ACC112 (cell line): ENCODE measurements at regions not wholly inside any gene's neighbourhood (a gene's known extent, or its start where the extent isn't known, plus 50 kb on each side); places are given as distances from the start of the nearest gene placed in this dataset.
A peak's percentile ranks its signal among the peaks of the same experiment; 100 is the strongest.

Experiments
- H2AFZ ChIP-seq: fragments of 200-600 bp; sonication (generic); one replicate; pipeline ENCODE4 v1.6.0; 2017; ENCODE audit warnings: antibody characterized with exemption, low read length; ENCODE audit not compliant: unreplicated experiment
- H3K27ac ChIP-seq: fragments of 200-600 bp; sonication (generic); 2 replicates; pipeline ENCODE4 v1.5.1; 2014; ENCODE audit warnings: low read depth, mild to moderate bottlenecking, antibody characterized with exemption, low read length, moderate library complexity
- H3K27me3 ChIP-seq: fragments of 200-600 bp; sonication (generic); 2 replicates; pipeline ENCODE4 v1.6.1; 2014; ENCODE audit warnings: mild to moderate bottlenecking, antibody characterized with exemption, low read length, moderate library complexity, mixed read lengths; ENCODE audit not compliant: insufficient read depth
- H3K36me3 ChIP-seq: fragments of 200-600 bp; sonication (generic); 2 replicates; pipeline ENCODE4 v1.6.1; 2016; ENCODE audit warnings: mild to moderate bottlenecking, antibody characterized with exemption, low read length, moderate library complexity, mixed read lengths; ENCODE audit not compliant: insufficient read depth
- H3K4me1 ChIP-seq: fragments of 200-600 bp; sonication (generic); one replicate; pipeline ENCODE4 v1.6.1; 2016; ENCODE audit warnings: low read length, mixed read lengths; ENCODE audit not compliant: insufficient read depth, unreplicated experiment, control insufficient read depth
- H3K4me3 ChIP-seq: fragments of 200-600 bp; sonication (generic); 2 replicates; pipeline ENCODE4 v1.5.1; 2014; ENCODE audit warnings: mild to moderate bottlenecking, low read depth, low read length
- H3K79me2 ChIP-seq: fragments of 200-600 bp; sonication (generic); one replicate; pipeline ENCODE4 v1.6.0; 2016; ENCODE audit warnings: low read length; ENCODE audit not compliant: control insufficient read depth, unreplicated experiment, insufficient read depth

- Histone ChIP-seq H3K79me2 (no peaks in the 10 kb centered on the region), H3K4me3 (no peak overlapping the region), H3K27me3 (no peaks in the 10 kb centered on the region), H3K36me3 (no peaks in the 10 kb centered on the region), H3K27ac (no peak overlapping the region), H3K4me1 (no peaks in the 10 kb centered on the region), H2AFZ (no peak overlapping the region)
Measured at GRCh38 chr5:57859626-57860025, 377.0 kb upstream of the ACTBL2 start.

- H2AFZ ChIP-seq, result no peak overlapping the region
- H3K4me1 ChIP-seq, result no peaks in the 10 kb centered on the region
- no peaks in the 10 kb centered on the region for H3K36me3 ChIP-seq
- H3K27me3 ChIP-seq, result no peaks in the 10 kb centered on the region
- H3K27ac ChIP-seq, result no peak overlapping the region
- no peak overlapping the region for H3K4me3 ChIP-seq
- H3K79me2 ChIP-seq, result no peaks in the 10 kb centered on the region
Measured at GRCh38 chr5:57858905-57859304, 376.3 kb upstream of the ACTBL2 start.

- H3K36me3 ChIP-seq, result no peaks in the 10 kb centered on the region
- H3K4me3 ChIP-seq, result no peak overlapping the region
- no peak overlapping the region for H3K27ac ChIP-seq
- no peak overlapping the region for H2AFZ ChIP-seq
- H3K4me1 ChIP-seq, result no peaks in the 10 kb centered on the region
- H3K27me3 ChIP-seq, result no peaks in the 10 kb centered on the region
- H3K79me2 ChIP-seq, result no peaks in the 10 kb centered on the region
Measured at GRCh38 chr5:57857696-57858095, 375.1 kb upstream of the ACTBL2 start.

DNA sequence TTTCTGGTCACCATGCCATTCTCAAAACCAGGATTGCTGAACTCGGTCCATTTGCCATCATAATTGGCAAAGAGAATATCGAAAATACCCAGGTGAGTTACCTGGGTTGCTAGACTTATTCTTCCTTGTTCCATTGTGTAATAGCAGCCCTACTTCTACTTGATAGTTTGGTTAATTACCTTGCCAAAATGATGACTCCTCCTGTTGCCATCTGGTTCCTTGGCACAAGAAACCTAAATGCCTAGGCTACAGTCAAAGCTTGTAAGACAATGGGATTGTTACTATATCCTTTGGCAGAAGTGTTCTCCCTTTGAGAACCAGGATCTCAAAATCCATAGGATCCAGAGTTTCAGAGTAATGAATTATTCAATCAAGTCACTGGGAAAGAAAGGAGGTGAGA, 373.2 kb upstream of the ACTBL2 start:
- Histone ChIP-seq H3K4me3 (no peak overlapping the region), H3K36me3 (no peaks in the 10 kb centered on the region), H2AFZ (no peak overlapping the region), H3K27me3 (no peaks in the 10 kb centered on the region), H3K79me2 (no peaks in the 10 kb centered on the region), H3K27ac (no peak overlapping the region), H3K4me1 (no peaks in the 10 kb centered on the region)

DNA sequence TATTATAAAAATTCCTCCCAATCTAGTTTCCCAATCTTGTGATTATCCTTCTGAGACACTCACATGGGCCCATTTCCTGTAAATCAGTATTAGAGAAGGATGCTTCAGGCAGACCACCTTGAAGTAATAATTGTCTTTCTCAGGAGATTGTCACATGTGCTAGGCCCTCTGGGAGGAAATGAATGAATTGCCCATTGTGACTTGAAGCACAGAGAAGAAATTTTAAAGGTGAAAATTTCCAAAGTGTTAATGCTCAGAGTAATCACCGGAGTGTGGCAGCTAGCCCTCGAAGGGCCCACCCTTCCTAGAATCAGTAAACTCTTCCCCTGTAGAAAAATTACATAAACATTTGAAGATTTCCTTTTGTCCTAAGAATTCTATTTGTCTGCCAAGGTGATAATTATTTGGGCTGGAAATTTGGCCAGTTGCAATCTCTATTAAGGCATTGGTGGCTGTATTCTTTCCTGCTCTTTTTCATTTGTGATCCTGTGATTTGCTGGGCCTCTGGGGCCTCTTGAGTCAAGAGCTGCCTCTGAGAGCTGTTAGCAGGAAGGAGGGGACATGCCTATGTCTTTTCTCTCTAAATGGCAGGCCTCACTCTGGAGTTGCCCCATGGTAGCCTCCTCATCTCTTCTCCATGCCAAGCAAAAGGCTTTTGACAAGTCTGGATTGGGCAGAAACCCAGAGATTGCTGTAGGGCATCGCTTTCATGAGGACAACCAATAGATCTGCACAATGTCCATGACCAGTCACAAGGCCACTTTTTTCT, 371.5 kb upstream of the ACTBL2 start:
- Histone ChIP-seq H3K27ac (no peak overlapping the region), H2AFZ (no peak overlapping the region)

GRCh38 chr5:57850109-57850508, 367.5 kb upstream of the ACTBL2 start:
- Histone ChIP-seq H3K27me3 (no peaks in the 10 kb centered on the region), H3K36me3 (no peaks in the 10 kb centered on the region), H2AFZ (no peak overlapping the region)

More for the DNA sequence above, 371.5 kb upstream of the ACTBL2 start:
- H3K36me3 ChIP-seq, result no peaks in the 10 kb centered on the region
- no peak overlapping the region for H3K4me3 ChIP-seq
- no peaks in the 10 kb centered on the region for H3K79me2 ChIP-seq
- no peaks in the 10 kb centered on the region for H3K4me1 ChIP-seq
- no peaks in the 10 kb centered on the region for H3K27me3 ChIP-seq

DNA sequence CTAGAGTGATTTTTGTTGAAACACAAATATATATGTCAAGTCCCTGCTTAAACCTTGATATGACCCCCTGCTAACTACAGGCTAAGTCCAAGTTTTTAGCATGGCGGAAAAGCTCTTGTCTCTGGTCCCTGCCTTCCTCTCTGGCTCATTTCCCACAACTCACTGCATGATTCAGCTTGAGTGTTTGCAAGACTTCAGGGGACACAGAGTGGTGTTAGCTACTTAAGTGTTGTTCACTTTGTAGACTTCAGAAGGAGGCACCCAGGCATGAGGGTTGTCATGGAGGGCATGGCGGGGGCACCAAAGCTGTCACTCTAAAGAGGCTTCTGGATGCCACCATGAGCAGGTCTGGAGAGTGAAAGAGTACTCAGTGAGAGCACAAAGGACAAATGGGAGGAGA, 362.4 kb upstream of the ACTBL2 start:
- no peak overlapping the region for H2AFZ ChIP-seq
- no peaks in the 10 kb centered on the region for H3K36me3 ChIP-seq
- H3K4me1 ChIP-seq, result peaks cover 26% of the 10 kb centered on the region
- no peaks in the 10 kb centered on the region for H3K79me2 ChIP-seq
- H3K27me3 ChIP-seq, result no peaks in the 10 kb centered on the region
- no peak overlapping the region for H3K4me3 ChIP-seq
- no peak overlapping the region for H3K27ac ChIP-seq

More at GRCh38 chr5:57850109-57850508, 367.5 kb upstream of the ACTBL2 start:
- Histone ChIP-seq H3K27ac (no peak overlapping the region), H3K4me1 (no peaks in the 10 kb centered on the region), H3K4me3 (no peak overlapping the region), H3K79me2 (no peaks in the 10 kb centered on the region)

- Histone ChIP-seq H3K79me2 (no peaks in the 10 kb centered on the region), H3K4me1 (peaks cover 30% of the 10 kb centered on the region), H3K27me3 (no peaks in the 10 kb centered on the region), H3K36me3 (no peaks in the 10 kb centered on the region), H3K27ac (no peak overlapping the region), H2AFZ (no peak overlapping the region), H3K4me3 (no peak overlapping the region)
Measured at GRCh38 chr5:57844410-57844809, 361.8 kb upstream of the ACTBL2 start.

GRCh38 chr5:57843059-57843367, 360.4 kb upstream of the ACTBL2 start:
- H3K36me3 ChIP-seq, result no peaks in the 10 kb centered on the region
- peaks cover 44% of the 10 kb centered on the region for H3K4me1 ChIP-seq
- H3K27ac ChIP-seq, result no peak overlapping the region
- H3K4me3 ChIP-seq, result no peak overlapping the region
- H3K79me2 ChIP-seq, result no peaks in the 10 kb centered on the region
- no peak overlapping the region for H2AFZ ChIP-seq
- no peaks in the 10 kb centered on the region for H3K27me3 ChIP-seq

DNA sequence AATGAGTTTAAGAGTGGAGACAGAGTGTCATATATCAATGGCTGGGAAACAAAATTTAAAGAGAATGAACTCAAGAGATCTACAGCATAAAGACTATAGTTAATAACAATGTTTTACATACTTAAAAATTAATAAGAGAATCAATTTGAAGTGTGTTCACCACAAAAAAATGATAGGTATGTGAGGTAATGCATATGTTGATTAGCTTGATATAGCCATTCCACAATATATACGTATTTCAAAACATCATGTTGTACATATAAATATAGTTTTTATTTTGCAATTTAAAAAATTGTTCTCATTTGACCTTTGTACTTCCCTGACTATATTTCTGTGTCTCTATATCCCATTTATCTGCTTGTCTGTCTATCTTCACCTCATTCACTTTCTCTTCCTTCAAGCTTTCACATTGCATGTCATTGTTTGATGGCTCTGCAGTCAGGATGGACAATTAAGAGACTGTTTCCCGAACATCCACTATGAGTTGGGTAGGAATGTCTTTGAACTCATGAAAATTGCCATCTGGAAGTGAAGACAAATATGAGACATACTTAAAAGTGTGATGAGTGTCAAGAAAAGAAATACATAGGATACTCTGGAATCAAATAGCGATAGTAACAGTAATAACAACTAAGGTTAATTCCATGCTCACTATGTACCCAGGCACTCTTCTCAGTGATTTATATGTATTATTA, 359.9 kb upstream of the ACTBL2 start:
- Histone ChIP-seq H3K36me3 (no peaks in the 10 kb centered on the region), H2AFZ (peak overlapping the region; percentile 31), H3K79me2 (no peaks in the 10 kb centered on the region), H3K27ac (peak overlapping the region; percentile 70), H3K4me3 (peak overlapping the region; percentile 36), H3K4me1 (peaks cover 46% of the 10 kb centered on the region), H3K27me3 (no peaks in the 10 kb centered on the region)
